Ishikawa (cell line): ENCODE measurements at regions not wholly inside any gene's neighbourhood (a gene's known extent, or its start where the extent isn't known, plus 50 kb on each side); places are given as distances from the start of the nearest gene placed in this dataset.

ENCODE experiments used
- CEBPB ChIP-seq: IDR thresholded peaks from 2 replicates; pipeline ENCODE4 v1.6.1; 2012
- CREB1 ChIP-seq: IDR thresholded peaks from 2 replicates; pipeline ENCODE4 v1.6.1; 2012; ENCODE audit warnings: low read depth
- EGR1 ChIP-seq: IDR thresholded peaks from 2 replicates; pipeline ENCODE4 v1.6.1; 2012
- EP300 ChIP-seq: IDR thresholded peaks from 2 replicates; pipeline ENCODE4 v1.6.1; 2012; ENCODE audit warnings: borderline replicate concordance
- FOXM1 ChIP-seq: IDR thresholded peaks from 2 replicates; pipeline ENCODE4 v1.6.1; 2012; ENCODE audit warnings: low read depth, borderline replicate concordance
- MAX ChIP-seq: IDR thresholded peaks from 2 replicates; pipeline ENCODE4 v1.6.1; 2012
- NFIC ChIP-seq: IDR thresholded peaks from 2 replicates; pipeline ENCODE4 v1.6.1; 2012
- RAD21 ChIP-seq: IDR thresholded peaks from 2 replicates; pipeline ENCODE4 v1.6.1; 2012; ENCODE audit warnings: low read depth
- TAF1 ChIP-seq: IDR thresholded peaks from 2 replicates; pipeline ENCODE4 v1.6.1; 2012; ENCODE audit warnings: low read depth, mild to moderate bottlenecking
- TCF12 ChIP-seq: IDR thresholded peaks from 2 replicates; pipeline ENCODE4 v1.6.1; 2012; ENCODE audit warnings: low read depth
- YY1 ChIP-seq: IDR thresholded peaks from 2 replicates; pipeline ENCODE4 v1.6.1; 2012; ENCODE audit warnings: low read depth
- ZBTB7A ChIP-seq: IDR thresholded peaks from 2 replicates; pipeline ENCODE4 v1.6.1; 2012; ENCODE audit warnings: low read depth
- TF ChIP-seq, protein P1 (sequence below): IDR thresholded peaks from 2 replicates; pipeline ENCODE4 v1.6.1; 2012
- TF ChIP-seq, protein P2 (sequence below): IDR thresholded peaks from 2 replicates; pipeline ENCODE4 v1.6.1; 2012; ENCODE audit warnings: low read depth, mild to moderate bottlenecking

DNA sequence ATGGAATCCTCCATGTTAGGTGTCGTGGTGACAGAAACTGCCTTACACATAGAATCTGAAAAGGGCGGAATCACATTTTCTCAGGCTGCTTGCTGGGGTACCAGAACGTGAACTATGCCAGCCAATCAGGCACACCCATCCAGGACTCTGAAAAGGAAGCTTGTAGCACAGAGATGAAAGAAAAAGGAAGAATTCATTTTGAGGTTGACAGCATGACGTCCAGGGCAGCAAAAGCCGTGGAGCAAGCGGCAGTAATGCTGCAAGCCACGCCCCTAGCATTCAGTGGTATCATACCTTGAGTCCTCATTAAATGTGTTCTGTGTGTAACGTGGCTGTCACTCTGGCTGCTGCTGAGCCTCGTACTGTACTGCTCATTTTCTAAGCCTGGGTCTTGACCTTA, 304.0 kb downstream of the DYSF start:
- TF ChIP-seq EGR1 (no peak), RAD21 (no peak), FOXM1 (no peak), MAX (no peak), ZBTB7A (no peak), NFIC (no peak), EP300 (no peak), YY1 (no peak), TCF12 (no peak), TAF1 (no peak), CREB1 (no peak), CEBPB (no peak)
- TF ChIP-seq, protein P1, sequence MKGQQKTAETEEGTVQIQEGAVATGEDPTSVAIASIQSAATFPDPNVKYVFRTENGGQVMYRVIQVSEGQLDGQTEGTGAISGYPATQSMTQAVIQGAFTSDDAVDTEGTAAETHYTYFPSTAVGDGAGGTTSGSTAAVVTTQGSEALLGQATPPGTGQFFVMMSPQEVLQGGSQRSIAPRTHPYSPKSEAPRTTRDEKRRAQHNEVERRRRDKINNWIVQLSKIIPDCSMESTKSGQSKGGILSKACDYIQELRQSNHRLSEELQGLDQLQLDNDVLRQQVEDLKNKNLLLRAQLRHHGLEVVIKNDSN = no peak
- TF ChIP-seq, protein P2, sequence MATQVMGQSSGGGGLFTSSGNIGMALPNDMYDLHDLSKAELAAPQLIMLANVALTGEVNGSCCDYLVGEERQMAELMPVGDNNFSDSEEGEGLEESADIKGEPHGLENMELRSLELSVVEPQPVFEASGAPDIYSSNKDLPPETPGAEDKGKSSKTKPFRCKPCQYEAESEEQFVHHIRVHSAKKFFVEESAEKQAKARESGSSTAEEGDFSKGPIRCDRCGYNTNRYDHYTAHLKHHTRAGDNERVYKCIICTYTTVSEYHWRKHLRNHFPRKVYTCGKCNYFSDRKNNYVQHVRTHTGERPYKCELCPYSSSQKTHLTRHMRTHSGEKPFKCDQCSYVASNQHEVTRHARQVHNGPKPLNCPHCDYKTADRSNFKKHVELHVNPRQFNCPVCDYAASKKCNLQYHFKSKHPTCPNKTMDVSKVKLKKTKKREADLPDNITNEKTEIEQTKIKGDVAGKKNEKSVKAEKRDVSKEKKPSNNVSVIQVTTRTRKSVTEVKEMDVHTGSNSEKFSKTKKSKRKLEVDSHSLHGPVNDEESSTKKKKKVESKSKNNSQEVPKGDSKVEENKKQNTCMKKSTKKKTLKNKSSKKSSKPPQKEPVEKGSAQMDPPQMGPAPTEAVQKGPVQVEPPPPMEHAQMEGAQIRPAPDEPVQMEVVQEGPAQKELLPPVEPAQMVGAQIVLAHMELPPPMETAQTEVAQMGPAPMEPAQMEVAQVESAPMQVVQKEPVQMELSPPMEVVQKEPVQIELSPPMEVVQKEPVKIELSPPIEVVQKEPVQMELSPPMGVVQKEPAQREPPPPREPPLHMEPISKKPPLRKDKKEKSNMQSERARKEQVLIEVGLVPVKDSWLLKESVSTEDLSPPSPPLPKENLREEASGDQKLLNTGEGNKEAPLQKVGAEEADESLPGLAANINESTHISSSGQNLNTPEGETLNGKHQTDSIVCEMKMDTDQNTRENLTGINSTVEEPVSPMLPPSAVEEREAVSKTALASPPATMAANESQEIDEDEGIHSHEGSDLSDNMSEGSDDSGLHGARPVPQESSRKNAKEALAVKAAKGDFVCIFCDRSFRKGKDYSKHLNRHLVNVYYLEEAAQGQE = no peak
